Cardiac muscle cell (in vitro differentiated cells and primary cell): ENCODE measurements at regions not wholly inside any gene's neighbourhood (a gene's known extent, or its start where the extent isn't known, plus 50 kb on each side); places are given as distances from the start of the nearest gene placed in this dataset.
"Not testable (repeated sequence)": the region's sequence is repeated elsewhere in the genome, so short reads cannot be mapped to it uniquely, and the experiment has no call there.

Experiments used
- DNase-seq, 2 donors: peaks; one replicate each; pipeline versions ENCODE4 v3.0.0 to v3.0.0-alpha.2; 2010 to 2017; ENCODE audit warnings: low read depth in 1 of 2, low spot score in 1 of 2
- H3K27ac ChIP-seq: fragments of 200-600 bp; sonication (generic); 2 replicates; pipeline ENCODE4 v1.5.1; 2016
- H3K27me3 ChIP-seq: fragments of 200-600 bp; sonication (generic); 2 replicates; pipeline ENCODE4 v1.6.0; 2016; ENCODE audit warnings: control low read depth
- H3K36me3 ChIP-seq: fragments of 200-600 bp; sonication (generic); 2 replicates; pipeline ENCODE4 v1.5.1; 2016; ENCODE audit warnings: control low read depth
- H3K4me1 ChIP-seq: fragments of 200-600 bp; sonication (generic); 2 replicates; pipeline ENCODE4 v1.8.1; 2017; ENCODE audit warnings: low read depth, mild to moderate bottlenecking, mixed run types
- H3K4me3 ChIP-seq: fragments of 200-600 bp; sonication (generic); 2 replicates; pipeline ENCODE4 v1.5.1; 2016; ENCODE audit warnings: mild to moderate bottlenecking
- H3K9me3 ChIP-seq: fragments of 200-600 bp; sonication (generic); 2 replicates; pipeline ENCODE4 v1.5.1; 2017; ENCODE audit warnings: low read depth, mild to moderate bottlenecking, control low read depth
- TF ChIP-seq, protein P1 (sequence below): IDR thresholded peaks from 2 replicates; pipeline ENCODE4 v1.5.1; 2012; ENCODE audit warnings: low read depth, mild to moderate bottlenecking, low read length

DNA sequence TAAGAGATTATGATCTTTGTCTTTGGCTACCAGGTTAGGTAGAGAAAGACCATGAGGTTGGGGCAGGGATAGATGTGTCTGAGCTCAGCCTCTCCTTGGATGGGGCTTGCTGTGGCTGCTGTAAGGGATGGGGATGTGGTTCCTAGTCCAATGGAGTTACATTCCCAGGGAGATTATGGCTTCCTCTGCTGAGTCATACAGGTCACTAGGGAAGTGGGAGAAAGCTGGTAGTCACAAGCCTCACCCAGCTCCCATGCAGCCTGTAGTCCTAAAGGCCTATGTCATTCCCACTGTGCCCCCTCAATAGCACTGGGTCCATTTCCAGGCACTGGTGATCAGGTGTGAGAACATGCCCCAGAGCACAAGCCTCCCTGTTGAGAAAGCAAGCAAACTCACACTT, 70.6 kb upstream of the CENPE start:
- H3K27me3 ChIP-seq = no peaks in the 10 kb centered on the region
- H3K36me3 ChIP-seq = no peaks in the 10 kb centered on the region
- no peaks in the 10 kb centered on the region for H3K9me3 ChIP-seq
- H3K27ac ChIP-seq = no peak overlapping the region
- TF ChIP-seq, protein P1, sequence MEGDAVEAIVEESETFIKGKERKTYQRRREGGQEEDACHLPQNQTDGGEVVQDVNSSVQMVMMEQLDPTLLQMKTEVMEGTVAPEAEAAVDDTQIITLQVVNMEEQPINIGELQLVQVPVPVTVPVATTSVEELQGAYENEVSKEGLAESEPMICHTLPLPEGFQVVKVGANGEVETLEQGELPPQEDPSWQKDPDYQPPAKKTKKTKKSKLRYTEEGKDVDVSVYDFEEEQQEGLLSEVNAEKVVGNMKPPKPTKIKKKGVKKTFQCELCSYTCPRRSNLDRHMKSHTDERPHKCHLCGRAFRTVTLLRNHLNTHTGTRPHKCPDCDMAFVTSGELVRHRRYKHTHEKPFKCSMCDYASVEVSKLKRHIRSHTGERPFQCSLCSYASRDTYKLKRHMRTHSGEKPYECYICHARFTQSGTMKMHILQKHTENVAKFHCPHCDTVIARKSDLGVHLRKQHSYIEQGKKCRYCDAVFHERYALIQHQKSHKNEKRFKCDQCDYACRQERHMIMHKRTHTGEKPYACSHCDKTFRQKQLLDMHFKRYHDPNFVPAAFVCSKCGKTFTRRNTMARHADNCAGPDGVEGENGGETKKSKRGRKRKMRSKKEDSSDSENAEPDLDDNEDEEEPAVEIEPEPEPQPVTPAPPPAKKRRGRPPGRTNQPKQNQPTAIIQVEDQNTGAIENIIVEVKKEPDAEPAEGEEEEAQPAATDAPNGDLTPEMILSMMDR = no peak
- no peak for DNase-seq
- no peaks in the 10 kb centered on the region for H3K4me1 ChIP-seq
- H3K4me3 ChIP-seq = no peak overlapping the region

DNA sequence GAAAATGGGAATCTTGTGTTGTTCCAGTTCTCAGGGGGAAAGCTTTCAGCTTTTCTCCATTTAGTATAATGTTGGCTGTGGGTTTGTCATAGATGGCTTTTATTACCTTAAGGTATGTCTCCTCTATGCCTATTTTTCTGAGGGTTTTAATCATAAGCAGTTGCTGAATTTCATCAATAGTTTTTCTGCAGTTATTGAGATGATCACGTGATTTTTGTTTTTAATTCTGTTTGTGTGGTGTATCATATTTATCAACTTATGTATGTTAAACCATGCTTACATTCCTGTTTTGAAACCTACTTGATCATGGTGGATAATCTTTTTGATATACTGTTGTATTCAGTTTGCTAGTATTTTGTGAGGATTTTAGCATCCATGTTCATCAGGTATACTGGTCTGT, 66.8 kb upstream of the CENPE start:
- Histone ChIP-seq H3K9me3 (no peaks in the 10 kb centered on the region), H3K4me1 (no peaks in the 10 kb centered on the region), H3K27me3 (no peaks in the 10 kb centered on the region), H3K36me3 (no peaks in the 10 kb centered on the region), H3K27ac (no peak overlapping the region), H3K4me3 (no peak overlapping the region)
- DNase-seq = no peak
- TF ChIP-seq, protein P1 = no peak

DNA sequence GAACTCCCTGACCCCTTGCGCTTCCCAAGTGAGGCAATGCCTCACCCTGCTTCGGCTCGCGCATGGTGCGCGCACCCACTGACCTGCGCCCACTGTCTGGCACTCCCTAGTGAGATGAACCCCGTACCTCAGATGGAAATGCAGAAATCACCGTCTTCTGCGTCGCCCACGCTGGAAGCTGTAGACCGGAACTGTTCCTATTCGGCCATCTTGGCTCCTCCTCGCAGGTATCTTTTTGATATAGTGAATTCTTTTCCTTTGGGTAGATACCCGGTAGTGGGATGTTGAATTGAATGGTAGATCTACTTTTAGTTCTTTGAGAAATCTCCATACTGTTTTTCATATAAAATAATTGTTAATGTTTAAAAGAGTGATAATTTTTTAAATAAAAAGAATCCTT, 57.9 kb upstream of the CENPE start:
- not testable (repeated sequence) for DNase-seq, H3K27me3 ChIP-seq, H3K27ac ChIP-seq, H3K4me1 ChIP-seq, H3K36me3 ChIP-seq, H3K9me3 ChIP-seq
- H3K4me3 ChIP-seq = peak overlapping the region; percentile 8
